ENCODE measurements at regions not wholly inside any gene's neighbourhood (a gene's known extent, or its start where the extent isn't known, plus 50 kb on each side); places are given as distances from the start of the nearest gene placed in this dataset.
A peak's percentile ranks its signal among the peaks of the same experiment; 100 is the strongest.

DNA sequence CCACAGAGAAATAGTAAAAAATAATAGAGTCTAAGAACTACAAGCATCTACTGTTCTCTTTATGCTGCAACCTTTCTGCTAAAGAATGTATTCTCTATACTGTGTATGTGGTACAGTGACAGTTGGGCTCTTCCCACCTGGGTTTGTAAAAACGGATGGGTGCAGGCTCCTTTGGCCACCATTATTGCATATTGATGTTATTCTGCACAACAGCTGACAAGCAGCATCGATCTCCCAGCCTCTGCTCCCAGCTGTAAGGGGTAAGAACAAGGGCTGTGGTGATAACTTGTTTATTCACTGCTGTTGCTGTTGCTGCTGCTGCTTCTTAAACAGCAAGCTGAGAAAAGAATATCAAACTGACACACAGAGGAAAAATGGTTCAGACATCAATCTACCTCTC, 56.1 kb downstream of the KCNRG start:
- H3K9ac ChIP-seq (ENCODE audit: low read depth, low read length): no peak overlapping the region
- H3K36me3 ChIP-seq (ENCODE audit: control insufficient read depth, insufficient read depth, low read length): peaks cover 17% of the 10 kb centered on the region
- H3K4me1 ChIP-seq (ENCODE audit: control insufficient read depth, insufficient read depth, low read length): no peaks in the 10 kb centered on the region
- no peak overlapping the region for H3K27ac ChIP-seq (ENCODE audit: low read depth, low read length)
- H3K4me3 ChIP-seq (ENCODE audit: low read depth, low read length): no peak overlapping the region
- no peaks in the 10 kb centered on the region for H3K27me3 ChIP-seq (ENCODE audit: control insufficient read depth, insufficient read depth, low read length)
- no peaks in the 10 kb centered on the region for H3K9me3 ChIP-seq (ENCODE audit: control insufficient read depth, insufficient read depth, low read length)

DNA sequence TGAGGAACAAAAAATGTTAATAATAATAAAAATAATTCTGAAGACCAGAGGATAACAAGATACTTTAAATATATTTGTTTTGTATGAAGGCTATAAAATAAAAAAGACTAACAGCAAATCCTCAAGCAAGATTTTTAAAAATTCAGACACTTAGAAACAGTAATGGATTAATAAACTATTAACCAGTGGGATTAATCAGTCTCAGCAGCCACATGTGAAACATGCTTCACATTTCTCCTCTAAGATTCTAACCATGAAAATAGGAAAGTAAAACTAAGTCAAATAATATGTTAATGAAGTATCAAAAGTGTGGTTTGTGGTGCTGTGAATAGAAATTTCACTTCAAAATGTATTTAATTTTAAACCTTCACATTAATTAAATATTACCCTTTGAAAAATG, 57.4 kb downstream of the KCNRG start:
- Histone ChIP-seq H3K9ac (ENCODE audit: low read depth, low read length) (no peak overlapping the region), H3K4me3 (ENCODE audit: low read depth, low read length) (no peak overlapping the region), H3K36me3 (ENCODE audit: control insufficient read depth, insufficient read depth, low read length) (peaks cover 9% of the 10 kb centered on the region; the same call in 1 of the 2 replicates), H3K4me1 (ENCODE audit: control insufficient read depth, insufficient read depth, low read length) (no peaks in the 10 kb centered on the region; the same call in 1 of the 2 replicates), H3K27ac (ENCODE audit: low read depth, low read length) (no peak overlapping the region), H3K27me3 (ENCODE audit: control insufficient read depth, insufficient read depth, low read length) (no peaks in the 10 kb centered on the region), H3K9me3 (ENCODE audit: control insufficient read depth, insufficient read depth, low read length) (no peaks in the 10 kb centered on the region)

DNA sequence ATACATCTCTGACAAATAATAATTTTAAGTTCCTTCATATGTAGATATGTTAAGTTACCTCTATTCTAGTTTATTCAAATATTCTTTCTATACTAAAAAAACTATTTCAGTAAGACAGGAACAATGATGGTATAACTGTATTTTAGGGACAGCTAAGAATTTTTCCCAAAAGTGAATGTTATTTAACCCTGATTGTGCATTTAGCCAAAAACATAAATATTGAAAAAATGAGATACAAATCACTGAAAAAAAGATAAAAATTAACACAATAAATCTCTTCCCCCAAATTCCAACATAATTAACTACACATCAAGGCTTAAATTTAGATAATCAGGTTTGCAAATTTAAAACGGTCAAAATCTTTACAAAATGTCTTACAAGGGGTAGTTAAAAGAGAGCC, 58.1 kb downstream of the KCNRG start:
- Histone ChIP-seq H3K4me3 (ENCODE audit: low read depth, low read length) (no peak overlapping the region), H3K36me3 (ENCODE audit: control insufficient read depth, insufficient read depth, low read length) (peaks cover 4% of the 10 kb centered on the region; the same call in 1 of the 2 replicates), H3K27ac (ENCODE audit: low read depth, low read length) (no peak overlapping the region), H3K27me3 (ENCODE audit: control insufficient read depth, insufficient read depth, low read length) (no peaks in the 10 kb centered on the region), H3K9ac (ENCODE audit: low read depth, low read length) (no peak overlapping the region), H3K9me3 (ENCODE audit: control insufficient read depth, insufficient read depth, low read length) (no peaks in the 10 kb centered on the region), H3K4me1 (ENCODE audit: control insufficient read depth, insufficient read depth, low read length) (peaks cover 6% of the 10 kb centered on the region; the same call in 1 of the 2 replicates)

DNA sequence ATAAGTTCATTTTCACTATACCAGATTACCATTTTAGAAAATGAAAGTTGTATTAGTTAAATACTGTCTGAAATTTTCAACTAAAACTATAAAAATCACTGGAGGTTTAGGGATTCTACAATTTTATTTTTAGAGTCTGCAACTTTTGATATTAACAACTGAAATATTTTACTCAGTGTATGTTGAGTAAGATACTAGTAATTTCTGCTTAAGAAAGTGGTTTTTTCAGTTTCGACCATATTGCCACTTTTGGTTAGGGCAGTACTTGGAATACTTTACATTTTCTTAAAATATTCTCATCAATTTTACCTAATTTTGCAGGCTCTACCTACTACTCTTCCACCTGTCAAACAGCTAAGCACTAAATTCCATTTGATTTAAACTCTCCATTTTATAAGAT, 59.6 kb downstream of the KCNRG start:
- Histone ChIP-seq H3K9me3 (ENCODE audit: control insufficient read depth, insufficient read depth, low read length) (no peaks in the 10 kb centered on the region), H3K27me3 (ENCODE audit: control insufficient read depth, insufficient read depth, low read length) (peaks cover 11% of the 10 kb centered on the region), H3K4me3 (ENCODE audit: low read depth, low read length) (no peak overlapping the region), H3K9ac (ENCODE audit: low read depth, low read length) (no peak overlapping the region), H3K36me3 (ENCODE audit: control insufficient read depth, insufficient read depth, low read length) (peaks cover 4% of the 10 kb centered on the region; the same call in 1 of the 2 replicates), H3K4me1 (ENCODE audit: control insufficient read depth, insufficient read depth, low read length) (peaks cover 21% of the 10 kb centered on the region), H3K27ac (ENCODE audit: low read depth, low read length) (no peak overlapping the region)

DNA sequence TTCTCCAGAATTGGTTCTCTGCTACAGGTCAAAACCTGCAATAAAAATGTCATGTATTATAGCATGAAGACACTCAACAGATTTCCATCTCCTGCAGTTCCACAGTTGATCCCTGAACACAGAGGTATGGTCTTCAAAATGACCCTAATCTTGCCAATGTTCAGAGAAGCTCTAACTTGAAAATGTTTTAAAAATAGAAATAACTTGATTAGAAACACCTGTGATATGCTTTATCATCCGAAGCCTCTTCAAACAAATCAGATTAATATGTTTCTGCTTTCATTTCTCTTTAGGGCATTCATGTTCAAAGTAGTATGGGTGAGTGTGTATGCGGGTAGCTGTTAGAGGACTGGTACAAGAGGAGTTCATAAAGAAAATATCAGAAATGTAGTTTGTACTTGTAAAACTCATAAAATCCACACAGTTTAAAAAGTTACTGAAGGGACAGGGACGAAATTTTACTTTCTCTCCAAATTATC, 60.4 kb downstream of the KCNRG start:
- Histone ChIP-seq H3K9ac (ENCODE audit: low read depth, low read length) (no peak overlapping the region), H3K27me3 (ENCODE audit: control insufficient read depth, insufficient read depth, low read length) (peaks cover 19% of the 10 kb centered on the region), H3K4me3 (ENCODE audit: low read depth, low read length) (no peak overlapping the region), H3K36me3 (ENCODE audit: control insufficient read depth, insufficient read depth, low read length) (peaks cover 4% of the 10 kb centered on the region; the same call in 1 of the 2 replicates), H3K9me3 (ENCODE audit: control insufficient read depth, insufficient read depth, low read length) (no peaks in the 10 kb centered on the region), H3K4me1 (ENCODE audit: control insufficient read depth, insufficient read depth, low read length) (peaks cover 23% of the 10 kb centered on the region), H3K27ac (ENCODE audit: low read depth, low read length) (no peak overlapping the region)

DNA sequence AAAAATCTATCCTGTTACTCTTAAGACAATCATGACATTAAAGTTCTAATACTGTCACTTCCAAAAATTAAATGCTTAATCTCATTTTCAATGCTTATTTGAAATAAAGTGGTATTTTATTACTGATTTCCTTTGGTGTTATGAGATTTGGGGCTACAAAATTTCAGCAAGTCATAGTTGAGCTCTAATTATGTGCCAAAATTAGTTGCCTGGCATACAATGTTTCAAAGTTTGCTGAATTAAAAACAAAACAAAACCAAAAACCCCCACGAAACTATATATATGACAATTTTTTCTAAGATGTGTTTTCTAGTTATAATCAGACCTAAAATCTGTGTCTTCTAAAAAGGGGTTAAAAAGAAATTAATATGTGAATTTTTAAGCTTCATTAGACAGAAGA, 62.2 kb downstream of the KCNRG start:
- H3K9ac ChIP-seq (ENCODE audit: low read depth, low read length): no peak overlapping the region
- H3K27ac ChIP-seq (ENCODE audit: low read depth, low read length): no peak overlapping the region
- H3K36me3 ChIP-seq (ENCODE audit: control insufficient read depth, insufficient read depth, low read length): no peaks in the 10 kb centered on the region; the same call in 1 of the 2 replicates
- H3K4me1 ChIP-seq (ENCODE audit: control insufficient read depth, insufficient read depth, low read length): peaks cover 23% of the 10 kb centered on the region
- peaks cover 20% of the 10 kb centered on the region for H3K27me3 ChIP-seq (ENCODE audit: control insufficient read depth, insufficient read depth, low read length)
- H3K4me3 ChIP-seq (ENCODE audit: low read depth, low read length): no peak overlapping the region
- H3K9me3 ChIP-seq (ENCODE audit: control insufficient read depth, insufficient read depth, low read length): no peaks in the 10 kb centered on the region

DNA sequence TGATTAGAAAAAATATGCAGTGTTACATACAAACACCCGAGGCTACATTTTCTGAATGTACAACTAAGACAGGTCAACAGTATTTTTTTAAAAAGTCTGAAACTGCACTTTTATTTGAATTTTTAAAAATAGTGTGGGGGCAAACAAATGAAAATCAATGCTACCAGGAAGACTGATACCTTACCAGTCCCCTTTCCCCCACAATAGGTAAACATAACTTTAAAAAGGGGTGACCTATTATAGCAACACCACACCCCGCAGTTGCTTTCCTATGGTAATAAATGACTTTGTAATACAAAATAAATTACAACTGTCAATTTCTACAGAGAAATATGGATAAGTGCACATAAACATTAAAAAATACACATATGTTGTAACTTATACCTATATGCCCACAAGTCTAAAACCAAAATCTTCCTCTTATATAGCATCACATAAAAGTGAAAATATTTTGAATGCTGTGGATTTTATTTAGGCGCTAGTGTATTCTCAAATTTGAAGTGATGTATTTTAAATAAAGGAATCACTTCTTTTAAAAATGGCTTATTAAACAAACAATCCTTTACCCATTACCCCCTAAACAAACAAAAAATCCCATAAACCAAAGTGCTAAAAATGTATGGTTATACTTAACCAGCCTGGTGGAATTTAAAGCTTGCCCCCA, 63.1 kb downstream of the KCNRG start:
- no peak overlapping the region for H3K27ac ChIP-seq (ENCODE audit: low read depth, low read length)
- H3K36me3 ChIP-seq (ENCODE audit: control insufficient read depth, insufficient read depth, low read length): no peaks in the 10 kb centered on the region; the same call in 1 of the 2 replicates
- no peak overlapping the region for H3K4me3 ChIP-seq (ENCODE audit: low read depth, low read length)
- no peaks in the 10 kb centered on the region for H3K9me3 ChIP-seq (ENCODE audit: control insufficient read depth, insufficient read depth, low read length)
- peaks cover 20% of the 10 kb centered on the region for H3K27me3 ChIP-seq (ENCODE audit: control insufficient read depth, insufficient read depth, low read length)
- peaks cover 23% of the 10 kb centered on the region for H3K4me1 ChIP-seq (ENCODE audit: control insufficient read depth, insufficient read depth, low read length)
- no peak overlapping the region for H3K9ac ChIP-seq (ENCODE audit: low read depth, low read length)

DNA sequence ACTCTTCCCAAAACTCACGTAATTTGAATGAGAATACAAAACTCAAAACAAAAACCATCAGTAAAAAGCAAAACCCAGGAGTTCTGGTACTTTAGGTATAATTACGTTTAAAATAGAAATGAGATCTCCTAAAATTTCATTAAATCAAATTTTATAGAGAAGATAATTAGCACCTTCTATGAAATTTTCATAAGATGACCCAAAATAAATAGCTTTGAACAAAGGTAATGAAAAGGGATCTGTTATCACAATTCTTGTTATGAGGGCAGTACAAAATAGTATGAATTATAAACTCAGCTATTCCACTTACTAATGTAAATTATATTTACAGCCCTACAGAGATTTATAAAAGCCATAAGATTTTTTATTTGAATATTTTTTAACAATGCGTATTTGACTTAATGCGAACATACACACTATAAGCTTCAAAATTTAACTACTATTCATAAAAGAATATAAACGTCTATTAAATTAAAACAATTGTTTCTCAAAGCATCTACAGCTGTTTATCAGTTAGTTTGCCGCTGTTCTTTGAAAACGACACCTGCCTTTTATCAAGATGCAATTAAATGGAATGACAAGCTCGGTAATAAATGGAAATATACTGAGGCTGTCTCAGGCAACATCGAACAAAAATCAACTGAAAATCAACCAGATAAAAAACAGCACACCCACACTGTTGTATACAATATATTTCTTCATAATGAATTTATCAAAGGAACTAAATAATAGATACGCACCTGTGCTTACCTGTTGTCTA, 63.8 kb downstream of the KCNRG start:
- peaks cover 20% of the 10 kb centered on the region for H3K27me3 ChIP-seq (ENCODE audit: control insufficient read depth, insufficient read depth, low read length)
- peak overlapping the region; percentile 93 for H3K4me3 ChIP-seq (ENCODE audit: low read depth, low read length)
- no peaks in the 10 kb centered on the region for H3K9me3 ChIP-seq (ENCODE audit: control insufficient read depth, insufficient read depth, low read length)
- H3K27ac ChIP-seq (ENCODE audit: low read depth, low read length): no peak overlapping the region
- H3K4me1 ChIP-seq (ENCODE audit: control insufficient read depth, insufficient read depth, low read length): peaks cover 23% of the 10 kb centered on the region
- H3K36me3 ChIP-seq (ENCODE audit: control insufficient read depth, insufficient read depth, low read length): no peaks in the 10 kb centered on the region
- H3K9ac ChIP-seq (ENCODE audit: low read depth, low read length): no peak overlapping the region

DNA sequence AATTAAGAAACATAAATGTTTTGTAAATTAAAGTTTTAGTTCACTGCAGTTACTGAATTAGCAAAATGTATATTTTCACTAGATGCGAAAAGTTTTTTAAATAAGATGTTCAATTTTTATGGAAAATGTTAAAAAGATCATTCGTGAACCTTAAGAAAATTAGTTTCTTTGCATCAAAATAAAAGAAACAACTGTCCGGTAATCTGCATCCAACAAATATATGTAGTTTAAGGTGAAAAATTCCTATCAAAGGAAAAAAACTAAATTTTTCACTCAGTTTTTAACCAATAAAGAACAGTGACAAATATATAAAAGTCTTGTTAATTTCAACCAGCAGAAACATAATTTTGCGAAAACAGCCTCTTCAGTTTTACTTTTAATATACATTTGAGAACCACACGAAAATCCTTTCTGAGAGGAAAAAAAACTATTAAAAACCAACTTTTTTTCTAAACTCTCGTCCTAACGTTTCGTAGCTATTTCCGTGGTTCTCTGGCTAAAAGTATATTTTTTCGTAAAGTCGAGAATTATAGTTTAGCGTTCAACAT, 64.5 kb downstream of the KCNRG start:
- no peak overlapping the region for H3K27ac ChIP-seq (ENCODE audit: low read depth, low read length)
- H3K27me3 ChIP-seq (ENCODE audit: control insufficient read depth, insufficient read depth, low read length): peaks cover 20% of the 10 kb centered on the region
- H3K4me1 ChIP-seq (ENCODE audit: control insufficient read depth, insufficient read depth, low read length): peaks cover 23% of the 10 kb centered on the region
- peak overlapping the region; percentile 93 for H3K4me3 ChIP-seq (ENCODE audit: low read depth, low read length)
- H3K9ac ChIP-seq (ENCODE audit: low read depth, low read length): no peak overlapping the region
- H3K36me3 ChIP-seq (ENCODE audit: control insufficient read depth, insufficient read depth, low read length): no peaks in the 10 kb centered on the region
- no peaks in the 10 kb centered on the region for H3K9me3 ChIP-seq (ENCODE audit: control insufficient read depth, insufficient read depth, low read length)

DNA sequence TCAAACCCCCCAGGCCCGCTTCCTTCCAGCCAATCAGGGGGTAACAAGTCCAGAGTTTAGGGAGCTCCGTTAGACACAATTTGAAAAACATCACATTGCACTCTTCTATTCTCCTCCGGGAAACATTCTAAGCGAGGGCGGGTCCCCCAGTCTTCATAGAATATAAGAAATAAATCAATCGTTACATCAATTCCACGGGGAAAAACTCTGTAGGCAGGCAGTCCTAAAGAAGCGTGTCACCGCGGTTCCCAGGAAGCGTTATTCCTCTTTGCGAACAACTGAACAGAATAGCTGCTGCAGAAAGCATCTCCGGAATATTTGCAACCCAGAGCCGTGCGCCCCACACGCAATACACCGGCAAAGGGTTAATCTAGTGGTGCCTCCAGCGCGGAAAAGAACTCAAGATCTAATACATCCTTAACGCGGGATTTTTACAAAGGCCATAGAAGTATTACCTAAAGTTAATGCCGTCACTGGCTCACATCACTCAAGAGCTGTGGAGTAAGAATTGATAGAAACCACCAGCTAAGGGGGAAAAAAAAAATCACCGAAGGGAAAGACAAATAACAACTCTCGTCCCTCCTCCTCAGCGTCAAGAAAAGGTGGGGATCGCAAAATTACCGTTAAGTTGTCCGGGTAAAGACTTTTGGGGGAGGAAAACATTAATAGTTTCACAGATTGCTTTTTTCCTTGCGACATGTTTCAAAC, 65.1 kb downstream of the KCNRG start:
- Histone ChIP-seq H3K4me1 (ENCODE audit: control insufficient read depth, insufficient read depth, low read length) (peaks cover 26% of the 10 kb centered on the region), H3K36me3 (ENCODE audit: control insufficient read depth, insufficient read depth, low read length) (no peaks in the 10 kb centered on the region), H3K9ac (ENCODE audit: low read depth, low read length) (peak overlapping the region; percentile 84; the same call in 1 of the 2 replicates), H3K4me3 (ENCODE audit: low read depth, low read length) (peak overlapping the region; percentile 93), H3K9me3 (ENCODE audit: control insufficient read depth, insufficient read depth, low read length) (no peaks in the 10 kb centered on the region), H3K27ac (ENCODE audit: low read depth, low read length) (no peak overlapping the region), H3K27me3 (ENCODE audit: control insufficient read depth, insufficient read depth, low read length) (peaks cover 20% of the 10 kb centered on the region)

All from HUES48 (cell line).